22Rv1 (cell line): ENCODE measurements at regions not wholly inside any gene's neighbourhood (a gene's known extent, or its start where the extent isn't known, plus 50 kb on each side); places are given as distances from the start of the nearest gene placed in this dataset.

Experiments used
- ZFX ChIP-seq: fragments of 450-650 bp; IDR thresholded peaks from 2 replicates; pipeline ENCODE4 v1.6.1; 2017; ENCODE audit warnings: antibody characterized with exemption, borderline replicate concordance
- TF ChIP-seq, protein P1 (sequence below): fragments of 450-650 bp; IDR thresholded peaks from 2 replicates; pipeline ENCODE4 v1.5.1; 2017; ENCODE audit warnings: mild to moderate bottlenecking

GRCh38 chr7:149599636-149600206, 102.1 kb upstream of the ZNF746 start:
- TF ChIP-seq, protein P1, sequence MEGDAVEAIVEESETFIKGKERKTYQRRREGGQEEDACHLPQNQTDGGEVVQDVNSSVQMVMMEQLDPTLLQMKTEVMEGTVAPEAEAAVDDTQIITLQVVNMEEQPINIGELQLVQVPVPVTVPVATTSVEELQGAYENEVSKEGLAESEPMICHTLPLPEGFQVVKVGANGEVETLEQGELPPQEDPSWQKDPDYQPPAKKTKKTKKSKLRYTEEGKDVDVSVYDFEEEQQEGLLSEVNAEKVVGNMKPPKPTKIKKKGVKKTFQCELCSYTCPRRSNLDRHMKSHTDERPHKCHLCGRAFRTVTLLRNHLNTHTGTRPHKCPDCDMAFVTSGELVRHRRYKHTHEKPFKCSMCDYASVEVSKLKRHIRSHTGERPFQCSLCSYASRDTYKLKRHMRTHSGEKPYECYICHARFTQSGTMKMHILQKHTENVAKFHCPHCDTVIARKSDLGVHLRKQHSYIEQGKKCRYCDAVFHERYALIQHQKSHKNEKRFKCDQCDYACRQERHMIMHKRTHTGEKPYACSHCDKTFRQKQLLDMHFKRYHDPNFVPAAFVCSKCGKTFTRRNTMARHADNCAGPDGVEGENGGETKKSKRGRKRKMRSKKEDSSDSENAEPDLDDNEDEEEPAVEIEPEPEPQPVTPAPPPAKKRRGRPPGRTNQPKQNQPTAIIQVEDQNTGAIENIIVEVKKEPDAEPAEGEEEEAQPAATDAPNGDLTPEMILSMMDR, result no peak
- no peak for TF ChIP-seq ZFX
